Fibroblast of peridontal ligament (primary cell): ENCODE measurements at regions not wholly inside any gene's neighbourhood (a gene's known extent, or its start where the extent isn't known, plus 50 kb on each side); places are given as distances from the start of the nearest gene placed in this dataset.

ENCODE experiments used
- DNase-seq: peaks from one replicate; pipeline ENCODE4 v3.0.0-alpha.2; 2010; ENCODE audit errors: extremely low read depth

- no peak for DNase-seq
Measured at GRCh38 chr17:73694491-73694890, 50.2 kb upstream of the SDK2 start.

DNA sequence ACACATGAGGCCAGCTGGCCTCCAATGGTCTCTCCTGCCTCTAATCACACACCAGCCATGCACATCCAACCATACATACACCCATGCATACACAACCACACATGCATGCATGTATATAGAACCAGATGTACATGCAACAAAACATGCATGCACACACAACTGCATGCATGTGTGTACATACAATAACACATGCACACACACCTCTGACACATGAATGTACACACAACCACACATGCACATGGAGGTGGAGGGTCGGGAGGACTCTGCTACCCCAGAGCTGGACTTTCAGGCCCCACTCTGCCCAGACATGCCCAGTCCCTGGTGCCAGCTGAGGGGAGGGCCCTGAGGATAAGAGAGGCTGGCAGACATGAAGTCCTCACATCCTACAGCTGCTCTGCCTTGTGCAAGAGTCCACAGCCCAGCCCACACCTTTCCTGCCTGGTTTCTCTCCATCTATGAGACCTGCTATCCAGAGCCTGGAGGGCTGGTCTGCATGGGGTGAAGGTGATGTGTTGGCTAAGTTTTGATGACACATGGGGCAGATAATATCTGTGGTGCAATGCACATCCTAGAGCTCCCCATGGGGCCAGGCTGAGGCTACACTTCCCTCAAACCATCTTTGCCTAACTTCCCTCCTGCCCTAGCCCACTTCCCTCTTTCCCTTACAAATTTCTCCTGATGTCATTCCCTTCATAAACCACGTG lies 50.9 kb upstream of the SDK2 start:
- DNase-seq: no peak

- no peak for DNase-seq
Measured at GRCh38 chr17:73696251-73696650, 52.0 kb upstream of the SDK2 start.

DNA sequence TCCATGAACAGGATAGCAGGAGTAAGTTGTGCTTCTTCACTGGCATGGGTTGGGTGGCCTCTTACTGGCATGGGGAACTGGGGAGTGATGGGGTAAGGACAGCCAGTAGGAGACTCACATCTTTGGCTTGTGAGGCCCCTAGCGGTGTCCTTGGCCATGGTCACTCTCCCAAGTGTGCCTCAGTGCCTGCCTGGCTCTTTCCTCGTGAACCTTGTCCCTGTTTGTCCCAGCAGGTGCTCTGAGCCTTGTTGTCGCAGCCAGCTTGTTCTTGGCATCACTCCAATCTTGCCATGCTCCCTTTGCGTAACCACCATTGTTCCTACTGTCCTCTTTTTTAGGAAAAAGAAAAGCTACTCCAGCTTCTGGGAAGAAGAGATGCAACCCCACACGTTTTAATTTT lies 53.6 kb upstream of the SDK2 start:
- DNase-seq: no peak

DNA sequence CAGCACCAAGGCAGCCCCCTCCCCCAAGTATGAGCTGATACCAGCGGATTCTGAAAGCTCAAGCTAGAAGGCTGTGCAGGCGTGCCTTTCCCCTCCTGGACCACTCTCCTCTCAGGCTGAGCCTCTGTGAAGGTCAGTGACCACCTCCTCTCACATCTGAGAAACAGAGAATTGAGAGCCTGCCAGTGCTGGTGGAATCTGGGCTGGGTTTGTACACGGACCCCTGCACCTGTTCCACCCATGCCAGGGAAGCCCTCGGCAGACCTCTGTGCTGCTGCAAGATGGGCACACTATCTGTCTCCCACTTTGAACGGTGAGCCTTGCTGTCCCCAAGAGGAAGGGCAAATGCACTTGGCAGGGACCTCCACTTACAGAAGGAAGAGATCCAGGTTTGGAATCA lies 54.7 kb upstream of the SDK2 start:
- DNase-seq: no peak

DNA sequence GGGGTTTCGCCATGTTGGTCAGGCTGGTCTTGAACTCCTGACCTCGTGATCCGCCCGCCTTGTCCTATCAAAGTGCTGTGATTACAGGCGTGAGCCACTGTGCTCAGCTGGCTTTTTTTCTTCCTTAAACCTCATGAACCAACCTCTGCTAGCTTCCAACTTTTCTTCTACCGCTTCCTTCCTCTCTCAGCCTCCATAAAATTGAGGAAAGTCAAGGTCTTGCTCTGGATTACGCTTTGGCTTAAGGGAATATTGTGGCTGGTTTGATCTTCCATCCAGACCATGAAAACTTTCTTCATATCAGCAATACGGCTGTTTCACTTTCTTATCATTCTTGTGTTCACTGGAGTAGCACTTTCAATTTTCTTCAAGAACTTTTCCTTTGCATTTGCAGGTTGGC lies 57.5 kb upstream of the SDK2 start:
- DNase-seq: no peak

GRCh38 chr17:73703192-73703591 lies 58.9 kb upstream of the SDK2 start:
- no peak for DNase-seq

- no peak for DNase-seq
Measured at GRCh38 chr17:73703917-73704316, 59.7 kb upstream of the SDK2 start.

GRCh38 chr17:73705594-73705993 lies 61.3 kb upstream of the SDK2 start:
- no peak for DNase-seq

DNA sequence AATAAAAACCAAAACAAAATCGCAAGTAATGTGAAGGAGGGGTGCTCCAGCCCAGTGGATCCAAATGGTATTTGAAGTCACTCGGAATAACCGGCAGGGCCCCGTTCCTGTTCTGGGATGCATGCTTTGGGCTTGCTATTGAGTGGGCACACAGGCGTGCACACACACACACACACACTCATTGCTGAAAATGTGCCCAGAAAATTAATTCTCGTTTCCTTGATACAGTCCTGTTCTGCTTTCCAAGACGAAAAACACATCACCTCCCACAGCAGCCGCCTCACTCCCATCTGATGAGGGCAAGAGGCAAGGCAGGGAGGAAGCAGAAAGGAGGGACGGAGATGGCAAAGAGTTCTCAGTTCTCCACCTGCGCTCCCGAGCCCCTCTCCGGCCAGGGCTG lies 62.2 kb upstream of the SDK2 start:
- no peak for DNase-seq

DNA sequence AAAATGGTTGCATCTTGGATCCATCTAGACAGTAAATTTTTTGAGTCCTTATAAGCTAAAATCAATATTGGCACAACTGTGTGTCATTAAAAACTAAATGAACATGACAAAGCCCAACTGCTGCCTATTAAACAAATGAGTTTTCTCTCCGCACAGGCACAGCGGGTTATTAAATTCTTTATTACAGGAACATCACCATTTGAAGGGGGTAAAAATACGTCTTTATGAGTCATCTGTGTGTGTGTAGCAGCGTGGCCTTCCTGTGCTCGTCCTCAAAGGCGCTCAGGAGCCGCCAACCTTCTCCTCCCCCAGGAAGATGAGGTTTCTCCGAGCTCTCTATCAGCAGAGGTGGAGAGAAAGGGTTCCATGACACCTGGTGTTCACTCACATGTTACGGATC lies 62.6 kb upstream of the SDK2 start:
- no peak for DNase-seq

DNA sequence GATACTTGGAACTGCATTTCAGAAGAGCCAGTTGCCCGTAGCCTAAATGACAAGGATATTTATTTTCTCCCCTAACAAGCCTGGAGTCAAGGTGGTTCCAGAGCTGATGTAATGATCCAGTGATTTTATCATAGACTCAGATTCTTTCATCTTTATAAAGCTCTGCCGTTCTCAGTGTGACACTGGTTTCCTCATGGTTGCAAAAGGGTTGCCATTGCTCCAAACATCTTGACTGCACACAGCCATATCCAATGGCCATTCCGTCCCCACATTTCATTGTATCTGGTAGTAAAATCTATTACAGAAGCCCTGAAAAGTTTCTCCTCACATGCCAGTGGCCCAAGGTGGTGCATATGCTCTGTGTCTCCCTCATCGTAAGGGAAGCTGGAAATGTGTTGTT lies 63.1 kb upstream of the SDK2 start:
- no peak for DNase-seq

DNA sequence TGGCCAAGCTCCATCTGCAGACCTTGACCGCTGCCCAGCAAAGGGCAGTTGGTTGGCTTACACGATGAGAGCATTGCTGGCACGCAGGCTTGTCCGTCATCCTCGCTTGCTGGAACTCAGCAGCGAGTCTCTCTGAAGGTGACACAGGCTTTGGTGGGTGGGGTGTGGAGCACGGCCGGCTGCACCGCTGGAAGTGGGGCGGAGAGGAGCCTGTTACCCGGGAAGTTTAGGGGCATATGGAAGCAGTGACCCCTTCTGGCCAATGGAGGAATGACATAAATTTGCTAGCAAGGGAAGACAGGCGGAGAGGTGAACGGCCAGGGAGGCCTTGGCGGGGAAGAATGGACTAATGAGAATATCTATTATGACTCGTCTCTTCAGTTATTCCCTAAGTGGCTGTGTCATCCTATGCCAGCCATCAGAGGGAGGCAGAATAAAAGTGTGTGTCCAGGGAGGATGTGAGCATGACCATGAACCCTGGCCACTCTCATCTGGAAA lies 65.9 kb upstream of the SDK2 start:
- DNase-seq: no peak

GRCh38 chr17:73711184-73711583 lies 66.9 kb upstream of the SDK2 start:
- DNase-seq: no peak

- no peak for DNase-seq
Measured at GRCh38 chr17:73711916-73712315, 67.7 kb upstream of the SDK2 start.

DNA sequence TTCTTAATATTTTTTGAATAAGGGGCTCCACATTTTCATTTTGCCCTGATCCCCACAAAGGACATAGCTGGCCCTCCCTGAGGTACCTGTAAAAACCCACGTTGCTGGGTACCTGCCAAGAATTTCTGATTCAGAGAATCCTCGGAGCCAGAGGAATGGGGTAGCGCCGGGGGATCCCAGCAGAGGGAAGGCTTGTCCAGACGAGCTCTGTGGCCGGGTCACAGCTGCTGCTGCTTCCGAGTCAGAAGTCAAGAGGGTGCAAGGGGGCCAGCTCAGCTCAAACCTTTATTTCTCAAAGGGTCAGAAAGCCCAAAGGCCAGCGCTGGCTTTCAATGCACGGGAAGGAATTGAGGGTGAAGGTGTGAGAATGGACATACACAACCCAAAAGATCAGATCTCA lies 68.9 kb upstream of the SDK2 start:
- no peak for DNase-seq

GRCh38 chr17:73715769-73716168 lies 71.5 kb upstream of the SDK2 start:
- DNase-seq: no peak

DNA sequence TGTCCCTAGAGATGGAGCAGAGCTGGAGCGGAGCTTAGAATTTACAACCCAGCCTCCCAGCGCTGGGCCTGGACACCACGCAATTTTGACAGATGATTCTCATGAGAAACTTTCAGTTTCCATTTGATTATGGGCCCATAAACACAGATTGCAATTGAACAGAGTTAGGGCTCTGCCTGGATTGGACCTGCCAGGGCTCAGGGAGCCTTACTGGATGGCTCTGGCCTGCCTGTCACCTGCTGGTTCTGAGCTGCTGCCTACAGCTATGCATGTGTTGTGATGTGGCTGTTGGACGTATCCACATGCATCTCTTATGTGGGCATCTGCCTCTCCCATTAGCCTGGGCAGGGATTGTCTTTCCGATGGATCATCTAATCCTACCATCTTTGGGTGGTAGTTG lies 73.4 kb upstream of the SDK2 start:
- DNase-seq: no peak

- DNase-seq: no peak
Measured at GRCh38 chr17:73718362-73718761, 74.1 kb upstream of the SDK2 start.

DNA sequence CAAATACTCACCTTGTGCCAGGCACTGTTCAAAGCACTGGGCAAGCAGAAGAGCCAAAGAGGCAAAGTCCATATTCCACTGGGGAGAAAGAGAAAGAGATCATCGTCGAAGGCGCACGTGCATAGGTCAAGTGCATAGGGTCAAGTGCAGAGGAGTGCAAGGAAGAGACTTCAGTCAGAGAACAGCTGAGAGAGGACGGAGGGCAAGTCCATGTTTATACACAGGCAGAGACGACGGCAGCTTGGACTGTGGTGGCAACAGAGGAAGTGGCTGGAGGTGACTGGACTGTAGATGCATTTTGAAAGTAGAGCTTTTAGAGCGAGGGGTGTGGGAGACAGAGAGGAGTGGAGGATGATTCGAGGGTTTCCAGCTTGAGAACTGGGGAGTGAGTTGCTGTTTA lies 74.7 kb upstream of the SDK2 start:
- no peak for DNase-seq

DNA sequence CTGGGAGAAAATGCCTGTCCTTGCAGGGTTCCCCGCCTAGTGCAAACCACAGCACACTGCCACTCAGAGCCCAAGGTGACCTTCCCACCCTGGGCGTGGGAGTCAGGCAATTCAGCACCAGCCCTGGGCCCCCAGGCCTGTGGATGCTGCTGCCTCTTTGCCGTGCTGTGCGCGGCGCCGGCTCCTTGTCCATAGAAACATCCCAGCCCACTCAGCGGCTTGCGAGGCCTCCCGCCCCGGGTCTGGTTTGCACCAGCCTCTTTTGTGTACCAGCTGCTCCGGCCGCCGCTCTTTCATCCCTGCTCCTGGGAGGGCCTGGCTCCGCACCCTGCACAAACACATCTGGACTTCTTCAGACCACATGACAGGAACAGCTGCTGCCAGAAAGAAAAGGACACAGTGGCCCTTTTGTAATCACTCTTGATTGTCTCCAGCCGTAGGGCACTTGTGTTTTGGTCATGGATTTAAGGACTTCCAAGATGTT lies 75.4 kb upstream of the SDK2 start:
- DNase-seq: no peak

DNA sequence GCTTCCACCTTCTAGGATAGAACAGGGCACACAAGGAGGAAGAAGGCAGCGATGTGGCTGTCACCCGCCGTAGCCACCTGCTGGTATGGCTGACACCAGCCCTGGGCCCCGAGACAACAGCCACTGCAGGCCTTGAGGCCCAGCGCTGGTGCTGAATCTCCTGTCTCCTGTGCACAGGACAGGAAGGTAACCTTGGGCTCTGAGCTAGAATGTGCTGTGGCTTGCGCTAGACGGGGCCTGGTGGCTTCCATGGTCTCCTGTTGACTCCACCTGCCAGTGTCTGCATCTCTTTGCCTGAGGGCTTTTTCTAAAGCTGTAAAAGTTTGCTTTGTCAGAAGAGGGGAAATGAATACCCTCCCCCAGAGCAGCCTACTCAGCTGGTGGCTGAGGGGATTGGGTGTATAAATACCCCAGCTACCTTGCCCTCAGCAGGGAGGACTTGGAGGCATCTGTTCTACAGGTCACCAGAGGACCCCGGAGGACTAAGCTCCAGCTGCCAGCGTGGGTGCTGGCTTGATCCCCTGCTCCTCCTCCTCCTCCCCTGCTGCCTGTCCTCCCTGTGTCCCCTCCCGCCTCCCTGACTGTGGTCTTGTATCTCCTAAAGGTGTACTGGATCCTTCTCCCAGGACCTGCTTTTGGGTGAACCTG lies 76.1 kb upstream of the SDK2 start:
- no peak for DNase-seq

GRCh38 chr17:73722165-73722564 lies 77.9 kb upstream of the SDK2 start:
- no peak for DNase-seq

- no peak for DNase-seq
Measured at GRCh38 chr17:73723317-73723716, 79.1 kb upstream of the SDK2 start.
